ENCODE measurements at regions not wholly inside any gene's neighbourhood (a gene's known extent, or its start where the extent isn't known, plus 50 kb on each side); places are given as distances from the start of the nearest gene placed in this dataset.

DNA sequence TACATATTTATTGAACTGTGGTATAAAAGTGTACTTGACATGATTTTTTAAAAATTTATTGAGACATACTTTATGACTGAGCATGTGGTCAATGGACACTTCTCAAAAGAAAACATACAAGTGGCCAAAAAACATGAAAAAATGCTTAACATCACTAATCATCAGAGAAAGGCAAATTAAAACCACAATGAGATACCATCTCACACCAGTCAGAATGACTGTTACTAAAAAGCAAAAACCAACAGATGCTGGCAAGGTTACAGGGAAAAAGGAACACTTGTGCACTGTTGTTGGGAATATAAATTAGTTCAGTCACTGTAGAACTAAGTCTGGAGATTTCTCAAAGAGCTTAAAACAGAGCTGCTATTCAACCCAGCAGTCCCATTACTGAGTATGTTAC lies 1177.6 kb downstream of the GALC start:
- TF ChIP-seq POLR2A (IDR thresholded peaks at IDR 0.05; ENCODE audit: extremely low read depth, insufficient read length), result no peak
- no peak for TF ChIP-seq MYC (IDR thresholded peaks at IDR 0.05; ENCODE audit: low read depth, low read length)
- TF ChIP-seq, protein P1, sequence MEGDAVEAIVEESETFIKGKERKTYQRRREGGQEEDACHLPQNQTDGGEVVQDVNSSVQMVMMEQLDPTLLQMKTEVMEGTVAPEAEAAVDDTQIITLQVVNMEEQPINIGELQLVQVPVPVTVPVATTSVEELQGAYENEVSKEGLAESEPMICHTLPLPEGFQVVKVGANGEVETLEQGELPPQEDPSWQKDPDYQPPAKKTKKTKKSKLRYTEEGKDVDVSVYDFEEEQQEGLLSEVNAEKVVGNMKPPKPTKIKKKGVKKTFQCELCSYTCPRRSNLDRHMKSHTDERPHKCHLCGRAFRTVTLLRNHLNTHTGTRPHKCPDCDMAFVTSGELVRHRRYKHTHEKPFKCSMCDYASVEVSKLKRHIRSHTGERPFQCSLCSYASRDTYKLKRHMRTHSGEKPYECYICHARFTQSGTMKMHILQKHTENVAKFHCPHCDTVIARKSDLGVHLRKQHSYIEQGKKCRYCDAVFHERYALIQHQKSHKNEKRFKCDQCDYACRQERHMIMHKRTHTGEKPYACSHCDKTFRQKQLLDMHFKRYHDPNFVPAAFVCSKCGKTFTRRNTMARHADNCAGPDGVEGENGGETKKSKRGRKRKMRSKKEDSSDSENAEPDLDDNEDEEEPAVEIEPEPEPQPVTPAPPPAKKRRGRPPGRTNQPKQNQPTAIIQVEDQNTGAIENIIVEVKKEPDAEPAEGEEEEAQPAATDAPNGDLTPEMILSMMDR (IDR thresholded peaks at IDR 0.05; ENCODE audit: low read depth, low read length), result no peak
- no peak for TF ChIP-seq MAX (IDR thresholded peaks at IDR 0.05; ENCODE audit: low read depth, low read length)
- no peak overlapping the region for H3K4me3 ChIP-seq (ENCODE audit: low read depth, low read length)
- DNase-seq (ENCODE audit: low read depth), result no peak

DNA sequence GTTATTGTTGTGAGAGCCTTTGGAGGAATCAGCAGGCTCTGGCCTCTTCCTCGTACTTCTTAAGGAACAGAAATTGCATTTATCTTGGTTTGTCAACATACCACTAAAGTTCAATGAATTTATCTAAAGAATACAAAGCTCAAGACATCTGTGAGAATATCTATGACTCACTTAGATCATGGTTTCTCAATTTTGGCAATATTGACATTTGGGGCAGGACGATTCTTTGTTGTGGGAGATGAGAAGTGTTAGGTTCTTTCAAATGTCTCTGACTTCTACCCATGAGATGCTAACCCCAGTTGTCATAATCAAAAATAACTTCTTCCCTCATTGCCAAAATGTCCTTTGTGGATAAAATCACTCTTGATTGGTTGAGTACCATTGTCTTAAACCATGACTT lies 1190.3 kb downstream of the GALC start:
- TF ChIP-seq, protein P1 (IDR thresholded peaks at IDR 0.05; ENCODE audit: low read depth, low read length), result no peak
- H3K4me3 ChIP-seq (ENCODE audit: low read depth, low read length), result no peak overlapping the region
- no peak for DNase-seq (ENCODE audit: low read depth)

GRCh38 chr14:86799244-86799647 lies 1193.7 kb downstream of the GALC start:
- TF ChIP-seq MAX (IDR thresholded peaks at IDR 0.05; ENCODE audit: low read depth, low read length) (no peak), MYC (IDR thresholded peaks at IDR 0.05; ENCODE audit: low read depth, low read length) (no peak), POLR2A (IDR thresholded peaks at IDR 0.05; ENCODE audit: extremely low read depth, insufficient read length) (no peak)
- TF ChIP-seq, protein P1 (IDR thresholded peaks at IDR 0.05; ENCODE audit: low read depth, low read length), result no peak
- DNase-seq (ENCODE audit: low read depth), result peak; percentile 8
- H3K4me3 ChIP-seq (ENCODE audit: low read depth, low read length), result no peak overlapping the region

DNA sequence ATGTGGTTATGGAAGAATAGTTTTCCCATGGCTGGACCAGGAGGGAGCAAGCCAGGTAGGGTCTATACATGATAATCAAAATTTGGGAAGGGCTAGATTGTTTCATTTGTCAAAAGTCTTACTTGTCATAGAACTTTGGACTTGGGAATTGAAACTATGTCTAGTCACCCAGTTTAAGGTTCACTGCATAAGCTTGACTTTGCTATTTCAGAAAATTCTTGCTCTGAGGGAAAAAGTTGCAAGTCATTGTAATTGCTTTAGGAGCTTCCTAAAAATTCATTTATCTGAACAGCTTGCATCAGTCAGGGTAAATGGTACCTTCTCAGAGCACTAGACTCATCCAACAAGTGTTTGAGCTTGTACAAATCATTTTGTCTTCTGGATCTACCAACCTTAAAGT lies 1194.7 kb downstream of the GALC start:
- TF ChIP-seq, protein P1 (IDR thresholded peaks at IDR 0.05; ENCODE audit: low read depth, low read length), result no peak
- no peak for TF ChIP-seq MAX (IDR thresholded peaks at IDR 0.05; ENCODE audit: low read depth, low read length)
- no peak for TF ChIP-seq POLR2A (IDR thresholded peaks at IDR 0.05; ENCODE audit: extremely low read depth, insufficient read length)
- TF ChIP-seq MYC (IDR thresholded peaks at IDR 0.05; ENCODE audit: low read depth, low read length), result no peak
- H3K4me3 ChIP-seq (ENCODE audit: low read depth, low read length), result no peak overlapping the region
- no peak for DNase-seq (ENCODE audit: low read depth)

DNA sequence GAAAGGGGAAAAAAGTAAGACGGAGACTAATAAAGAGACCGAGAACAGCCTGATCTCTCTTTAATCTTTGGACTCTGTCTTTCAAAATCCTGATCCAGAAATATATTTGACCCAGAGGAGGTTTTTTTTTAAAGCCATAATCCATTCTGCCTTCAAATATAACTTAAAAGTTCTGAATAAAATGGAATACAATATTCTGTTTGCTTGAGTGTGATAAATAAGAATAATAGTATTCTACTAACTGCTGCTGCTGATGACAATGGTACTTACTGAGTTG lies 1196.0 kb downstream of the GALC start:
- no peak for TF ChIP-seq POLR2A (IDR thresholded peaks at IDR 0.05; ENCODE audit: extremely low read depth, insufficient read length)
- no peak for TF ChIP-seq MAX (IDR thresholded peaks at IDR 0.05; ENCODE audit: low read depth, low read length)
- TF ChIP-seq MYC (IDR thresholded peaks at IDR 0.05; ENCODE audit: low read depth, low read length), result no peak
- TF ChIP-seq, protein P1 (IDR thresholded peaks at IDR 0.05; ENCODE audit: low read depth, low read length), result no peak
- H3K4me3 ChIP-seq (ENCODE audit: low read depth, low read length), result no peak overlapping the region
- no peak for DNase-seq (ENCODE audit: low read depth)

DNA sequence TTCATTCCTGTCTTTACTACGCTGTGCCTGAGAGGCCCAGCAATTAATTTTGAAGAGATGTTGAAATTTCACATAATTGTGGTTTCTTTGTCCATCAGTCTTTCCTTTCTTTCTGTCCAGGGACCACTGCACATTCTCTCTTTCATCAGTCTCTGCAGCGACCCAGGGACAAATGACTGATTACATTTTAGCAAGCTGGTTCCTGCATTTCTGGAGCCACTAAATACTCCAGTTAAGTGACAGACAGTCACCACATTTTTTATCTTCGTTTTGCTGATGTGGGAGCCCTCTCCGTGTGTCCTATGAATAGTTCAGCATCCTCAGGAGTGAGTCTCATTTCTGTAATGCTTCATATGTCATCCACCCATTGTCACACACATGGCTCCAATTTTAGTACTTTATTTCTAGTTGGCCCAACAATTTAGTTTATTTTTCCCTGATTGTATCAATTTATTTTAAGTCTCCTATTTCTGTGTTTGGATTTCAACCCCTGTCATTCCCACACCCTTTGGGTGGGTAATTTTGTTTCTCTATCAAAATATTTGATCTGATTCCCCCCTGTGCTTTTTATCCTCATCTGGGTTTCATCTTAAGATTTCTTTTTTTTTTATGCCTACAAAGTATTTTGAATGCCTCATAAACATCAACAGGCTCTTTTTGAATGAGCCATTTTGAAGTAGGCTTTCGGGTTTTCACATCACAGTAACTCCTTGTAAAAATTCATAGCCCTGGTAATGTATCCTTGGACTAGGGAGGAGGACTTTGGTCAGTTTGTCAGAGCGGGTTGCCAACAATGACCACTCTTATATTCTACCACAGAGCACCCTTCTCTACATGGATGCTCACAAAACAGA lies 1196.5 kb downstream of the GALC start:
- TF ChIP-seq MAX (IDR thresholded peaks at IDR 0.05; ENCODE audit: low read depth, low read length) (no peak), MYC (IDR thresholded peaks at IDR 0.05; ENCODE audit: low read depth, low read length) (no peak), POLR2A (IDR thresholded peaks at IDR 0.05; ENCODE audit: extremely low read depth, insufficient read length) (no peak)
- TF ChIP-seq, protein P1 (IDR thresholded peaks at IDR 0.05; ENCODE audit: low read depth, low read length), result no peak
- no peak overlapping the region for H3K4me3 ChIP-seq (ENCODE audit: low read depth, low read length)
- DNase-seq (ENCODE audit: low read depth), result no peak

All from NB4 (cell line).